SKM-1 treated with dmso at 0.1 percent for 144 hours (cell line): ENCODE measurements at regions not wholly inside any gene's neighbourhood (a gene's known extent, or its start where the extent isn't known, plus 50 kb on each side); places are given as distances from the start of the nearest gene placed in this dataset.
"Not testable (repeated sequence)": the region's sequence is repeated elsewhere in the genome, so short reads cannot be mapped to it uniquely, and the experiment has no call there.

Source experiments
- DNase-seq: peaks from one replicate; lab custom pipeline; 2025; ENCODE audit not compliant: unreplicated experiment; lab: John Stamatoyannopoulos, UW

DNA sequence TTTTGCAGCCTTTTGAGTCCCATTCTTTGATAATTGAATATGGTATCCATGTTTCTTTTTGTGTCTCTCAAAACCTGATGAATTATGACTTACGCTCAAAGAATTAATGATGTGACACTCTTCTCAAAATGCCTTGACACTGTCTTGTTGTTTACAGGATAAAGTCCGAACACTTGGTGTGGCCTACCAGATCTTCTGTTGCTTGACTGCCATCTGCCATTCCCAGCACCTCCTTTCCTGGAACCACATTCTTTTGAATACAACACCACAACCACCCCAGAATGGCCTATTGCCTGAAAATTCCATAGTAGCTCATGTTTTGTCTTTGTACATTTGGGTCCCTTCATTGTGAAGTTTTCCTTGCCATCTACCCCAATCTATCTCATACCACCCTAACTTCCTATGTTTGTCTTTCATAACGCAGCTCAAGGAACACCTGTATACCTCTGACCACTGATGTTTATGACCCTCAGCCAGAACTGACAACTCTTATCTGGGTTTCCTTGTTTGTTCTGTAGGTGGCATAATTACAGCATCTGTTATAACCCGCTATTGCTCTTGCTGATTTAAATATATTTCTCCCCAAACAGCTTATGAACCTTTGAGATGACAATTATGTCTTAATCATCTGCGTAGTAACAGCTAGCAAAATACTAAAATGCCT, 991.3 kb downstream of the RAB28 start:
- DNase-seq, result no peak

DNA sequence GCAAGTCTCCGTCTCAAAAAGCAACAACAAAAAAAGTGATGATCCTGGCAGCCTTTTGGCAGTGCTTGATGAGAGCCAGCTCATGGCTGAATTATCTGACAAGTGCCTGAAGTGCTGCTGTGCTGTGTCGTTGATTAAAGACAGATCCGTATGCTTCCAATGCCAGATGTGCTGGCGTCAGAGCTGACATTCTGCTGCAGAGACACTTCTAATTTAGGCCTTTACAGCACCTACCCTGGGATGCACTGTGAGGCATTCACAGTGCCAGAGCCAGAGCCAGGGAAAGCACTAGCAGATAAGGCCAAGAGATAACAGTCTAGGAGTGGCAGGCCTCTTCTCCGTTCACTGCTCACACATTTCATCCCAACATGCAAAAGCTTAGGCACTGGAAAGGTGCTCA, 995.5 kb downstream of the RAB28 start:
- DNase-seq, result no peak

DNA sequence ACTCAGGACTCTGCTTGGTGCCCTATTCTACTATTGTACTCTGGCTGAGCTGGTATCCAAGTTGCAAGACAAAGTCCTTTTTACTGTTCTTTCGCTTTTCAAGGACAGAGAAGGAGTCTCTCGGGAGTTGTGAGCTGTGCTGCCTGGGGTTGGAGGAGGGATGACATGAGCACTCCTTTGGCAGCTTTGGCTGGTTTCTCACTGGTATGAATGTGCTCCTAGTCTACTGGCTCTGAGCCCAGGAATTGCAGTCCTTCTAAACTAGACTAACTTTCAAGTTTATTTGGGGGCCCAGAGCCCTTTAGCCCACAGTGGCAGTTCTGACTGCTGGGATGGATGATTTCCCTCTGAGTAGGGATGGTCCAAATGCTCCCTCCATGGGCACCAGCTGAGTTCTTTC, 997.1 kb downstream of the RAB28 start:
- DNase-seq, result no peak

DNA sequence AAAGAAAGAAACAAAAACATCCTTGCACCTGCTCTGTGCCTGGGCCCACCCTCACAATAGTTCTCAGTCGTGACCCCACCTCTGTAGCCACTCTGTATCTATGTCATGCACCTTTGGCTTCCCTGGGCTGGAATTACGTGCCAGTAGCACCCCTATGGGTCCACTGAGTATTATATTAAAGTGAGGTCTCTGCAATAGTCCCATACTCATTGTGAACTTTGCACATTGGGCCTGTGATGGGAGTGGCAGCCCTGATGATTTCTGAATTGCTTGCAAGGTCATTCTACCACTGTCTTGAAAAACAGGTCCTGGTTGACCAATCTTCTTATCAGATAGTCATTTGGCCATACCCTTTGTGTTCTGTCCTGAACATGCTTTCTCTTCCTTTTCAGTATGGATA, 1012.1 kb downstream of the RAB28 start:
- no peak for DNase-seq

DNA sequence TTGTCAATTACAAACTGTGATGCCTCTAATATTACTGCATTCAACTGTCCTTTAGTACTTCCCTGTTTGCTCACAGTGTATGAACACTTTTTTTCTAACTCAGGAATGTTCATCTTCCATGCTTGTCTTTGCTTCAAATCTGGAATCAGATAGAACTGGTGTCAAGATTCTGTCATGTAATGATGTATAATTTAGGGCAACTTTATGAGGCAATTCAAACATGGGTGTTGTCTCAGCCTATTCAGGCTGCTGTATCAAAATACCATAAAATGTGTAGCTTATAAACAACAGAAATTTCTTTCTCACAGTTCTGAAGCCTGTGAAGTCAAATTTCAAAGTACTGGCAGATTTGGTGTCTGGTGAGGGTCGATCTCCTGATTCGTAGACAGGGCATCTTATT, 1012.9 kb downstream of the RAB28 start:
- no peak for DNase-seq

DNA sequence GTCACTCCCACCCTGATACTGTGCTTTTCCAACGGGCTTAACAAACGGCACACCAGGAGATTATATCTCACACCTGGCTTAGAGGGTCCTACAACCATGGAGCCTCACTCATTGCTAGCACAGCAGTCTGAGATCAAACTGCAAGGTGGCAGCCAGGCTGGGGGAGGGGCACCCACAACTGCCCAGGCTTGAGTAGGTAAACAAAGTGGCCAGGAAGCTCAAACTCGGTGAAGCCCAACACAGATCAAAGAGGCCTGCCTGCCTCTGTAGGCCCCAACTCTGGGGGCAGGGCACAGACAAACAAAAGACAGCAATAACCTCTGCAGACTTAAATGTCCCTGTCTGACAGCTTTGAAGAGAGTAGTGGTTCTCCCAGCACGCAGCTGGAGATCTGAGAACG, 1022.6 kb downstream of the RAB28 start:
- DNase-seq, result not testable (repeated sequence)

DNA sequence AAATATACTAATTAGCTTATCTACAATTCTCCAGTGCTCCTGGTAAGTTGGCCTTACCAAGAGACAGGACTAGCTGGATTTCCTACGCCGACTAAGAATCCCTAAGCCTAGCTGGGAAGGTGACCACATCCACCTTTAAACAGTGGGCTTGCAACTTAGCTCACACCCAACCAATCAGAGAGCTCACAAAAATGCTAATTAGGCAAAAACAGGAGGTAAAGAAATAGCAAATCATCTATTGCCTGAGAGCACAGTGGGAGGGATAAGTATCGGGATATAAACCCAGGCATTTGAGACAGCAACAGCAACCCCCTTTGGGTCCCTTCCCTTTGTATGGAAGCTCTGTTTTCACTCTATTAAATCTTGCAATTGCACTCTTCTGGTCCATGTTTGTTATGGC, 1025.0 kb downstream of the RAB28 start:
- DNase-seq, result no peak

DNA sequence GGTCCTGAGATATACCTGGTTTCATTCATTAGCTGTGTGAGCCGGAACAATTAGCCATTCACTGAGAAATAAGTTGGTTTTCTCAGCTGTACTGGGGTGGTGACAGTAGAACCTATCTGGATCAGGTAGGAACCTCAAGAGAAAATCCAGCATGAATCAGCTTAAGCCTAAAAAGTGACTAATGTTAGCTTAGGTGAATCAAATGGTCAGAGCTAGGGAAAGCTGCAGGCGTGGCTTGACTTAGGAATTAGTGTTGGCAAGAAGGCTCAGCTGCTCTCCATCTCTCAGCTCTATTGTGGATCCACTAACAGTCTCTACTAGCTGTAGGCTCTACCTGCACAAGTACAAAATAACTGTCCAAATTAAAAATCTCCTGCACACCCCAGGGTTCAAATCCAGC, 1025.5 kb downstream of the RAB28 start:
- no peak for DNase-seq

DNA sequence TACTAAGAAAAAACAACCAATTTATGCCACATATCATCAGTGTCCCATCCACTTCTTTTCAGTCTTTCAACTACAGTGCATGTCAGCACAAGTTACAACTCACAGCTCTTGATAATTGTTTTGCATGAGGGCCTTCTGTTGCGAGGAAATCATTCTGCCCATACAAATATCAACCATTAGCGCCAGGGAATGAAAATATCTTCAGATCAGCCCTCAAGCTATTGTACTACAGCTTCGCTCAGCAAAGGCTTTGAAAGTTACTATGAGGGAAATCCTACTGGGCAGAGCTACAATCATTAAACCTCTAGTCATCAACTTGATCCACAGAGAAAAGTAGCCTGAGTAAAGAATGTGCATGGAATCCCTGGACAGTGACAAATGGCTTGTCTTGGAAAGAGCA, 1023.6 kb upstream of the HS3ST1 start:
- DNase-seq, result no peak

DNA sequence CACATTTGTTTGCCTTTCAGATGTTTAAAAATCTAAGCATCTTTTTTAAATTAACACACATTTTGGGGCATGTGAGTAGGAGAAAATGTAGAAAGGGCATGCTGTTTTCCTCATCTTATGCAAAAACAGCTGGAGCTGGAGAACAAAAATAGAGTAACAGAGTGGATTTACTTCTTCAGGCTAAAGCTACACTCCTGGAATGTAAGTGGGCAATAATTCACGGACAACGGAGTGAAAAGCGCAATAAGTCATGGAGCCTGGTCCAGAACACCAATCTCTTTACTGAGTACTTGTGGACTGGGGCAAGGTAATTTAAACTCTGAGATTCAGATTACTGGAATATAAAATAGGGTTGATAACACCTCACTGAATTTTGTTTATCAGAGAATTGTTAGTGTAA, 1018.8 kb upstream of the HS3ST1 start:
- DNase-seq, result no peak

DNA sequence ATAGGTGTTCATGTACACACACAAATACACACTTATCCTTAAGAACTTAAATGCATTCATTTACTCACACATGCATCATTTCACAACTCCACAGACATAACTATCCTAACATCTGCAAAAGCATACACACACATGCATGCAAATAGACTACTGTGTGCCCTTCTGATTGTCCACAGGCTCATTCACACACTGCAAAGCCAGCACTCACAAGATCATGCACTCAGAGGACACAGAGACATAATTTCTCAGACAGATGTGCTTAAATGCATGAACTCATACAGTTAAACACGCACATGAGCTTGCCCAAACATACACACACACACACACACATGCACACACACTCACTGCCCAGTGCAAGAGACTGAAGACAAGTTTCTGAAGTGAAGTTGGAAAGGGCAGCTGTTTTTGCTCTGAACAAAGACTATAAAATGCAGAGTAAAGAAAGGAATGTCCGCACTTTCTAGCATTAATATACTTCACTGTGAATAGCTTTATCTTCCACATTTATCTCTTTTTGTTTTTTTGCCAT, 1018.0 kb upstream of the HS3ST1 start:
- no peak for DNase-seq

DNA sequence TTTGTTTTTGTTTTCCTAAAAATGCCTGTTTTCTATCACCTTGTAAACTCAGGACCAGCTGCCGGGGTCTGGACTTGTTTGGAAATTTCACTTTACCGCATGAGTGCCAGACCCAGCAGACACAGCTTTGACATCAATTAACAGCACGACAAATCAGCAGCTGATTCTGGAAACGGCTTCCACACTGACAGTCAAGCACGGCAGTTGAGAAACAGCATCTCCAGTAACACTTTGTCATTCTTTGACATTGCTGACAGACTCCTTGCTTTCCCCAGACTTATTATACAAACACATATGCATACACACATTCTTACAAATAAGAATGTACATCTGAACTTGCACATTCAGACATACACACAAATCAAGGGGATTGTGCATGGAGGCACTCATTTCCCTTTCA, 1017.6 kb upstream of the HS3ST1 start:
- DNase-seq, result no peak

DNA sequence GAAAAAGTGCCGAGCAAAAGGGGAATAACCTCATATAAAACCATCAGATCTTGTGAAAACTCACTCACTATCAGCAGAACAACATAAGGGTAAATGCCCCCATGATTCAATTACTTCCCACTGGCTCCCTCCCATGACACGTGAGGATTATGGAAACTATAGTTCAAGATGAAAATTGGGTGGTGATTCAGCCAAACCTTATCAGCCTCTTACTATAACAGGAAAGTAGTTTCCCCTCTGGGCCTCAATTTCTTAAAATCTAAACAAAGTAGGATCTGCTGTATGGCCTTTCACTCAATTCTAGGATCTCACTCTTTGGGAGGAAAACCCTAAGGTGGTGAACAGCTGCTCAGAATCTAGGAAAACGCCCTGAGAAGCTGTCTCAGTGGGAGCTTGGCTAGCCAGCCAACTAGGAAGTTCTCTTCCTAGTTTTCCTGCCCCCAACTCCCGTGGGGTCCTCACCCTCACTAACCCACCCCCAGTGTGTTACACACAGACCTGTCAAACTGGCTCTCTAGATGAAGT, 1017.1 kb upstream of the HS3ST1 start:
- no peak for DNase-seq

DNA sequence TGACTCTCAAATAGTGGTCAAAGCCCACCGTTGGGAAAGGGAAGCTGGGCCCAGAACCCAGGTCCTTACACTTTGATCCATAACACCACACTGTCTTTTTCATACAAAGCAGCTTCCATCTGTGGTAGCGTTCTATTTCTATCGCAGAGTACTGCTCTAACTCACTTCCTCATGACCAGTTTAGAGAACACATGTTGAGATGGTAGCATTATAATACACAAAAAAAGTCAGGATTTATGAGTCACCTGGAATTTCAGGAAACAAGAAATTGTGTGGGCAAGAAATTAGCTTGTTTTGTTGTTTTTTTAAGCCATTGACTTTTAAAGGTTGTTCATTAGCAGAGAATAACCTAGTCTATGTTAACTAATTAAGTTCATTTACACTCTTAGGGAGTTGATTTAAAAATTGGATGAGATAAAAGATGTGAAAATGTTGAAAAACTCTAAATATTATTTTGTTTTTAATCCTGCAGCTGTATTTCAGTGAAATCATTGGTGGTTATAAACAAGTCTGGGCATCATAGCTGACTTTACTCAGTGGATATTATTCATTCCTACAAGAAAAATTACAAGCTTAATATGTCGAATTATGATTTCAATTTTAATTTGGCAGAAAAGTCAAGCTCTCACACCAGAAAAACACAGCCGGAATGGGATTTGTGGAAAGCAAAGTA, 1011.1 kb upstream of the HS3ST1 start:
- DNase-seq, result no peak

DNA sequence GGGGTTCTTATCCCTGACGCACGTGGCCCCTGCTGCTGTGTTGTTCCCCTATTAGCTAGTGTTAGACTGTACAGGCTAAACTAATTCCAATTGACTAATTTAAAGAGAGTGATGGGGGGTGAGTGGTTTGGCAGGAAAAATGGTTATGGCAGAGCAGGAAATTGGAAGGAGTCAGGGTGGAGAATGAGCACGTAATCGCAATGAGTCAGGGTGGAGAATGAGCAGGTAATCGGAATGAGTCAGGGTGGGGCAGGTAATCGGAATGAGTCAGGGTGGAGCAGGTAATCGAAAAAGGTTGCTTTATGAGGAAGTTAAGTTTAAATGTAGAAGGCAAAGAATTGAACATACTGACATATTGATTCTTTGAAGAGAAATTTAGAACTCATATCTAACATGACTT, 1002.6 kb upstream of the HS3ST1 start:
- DNase-seq, result not testable (repeated sequence)

DNA sequence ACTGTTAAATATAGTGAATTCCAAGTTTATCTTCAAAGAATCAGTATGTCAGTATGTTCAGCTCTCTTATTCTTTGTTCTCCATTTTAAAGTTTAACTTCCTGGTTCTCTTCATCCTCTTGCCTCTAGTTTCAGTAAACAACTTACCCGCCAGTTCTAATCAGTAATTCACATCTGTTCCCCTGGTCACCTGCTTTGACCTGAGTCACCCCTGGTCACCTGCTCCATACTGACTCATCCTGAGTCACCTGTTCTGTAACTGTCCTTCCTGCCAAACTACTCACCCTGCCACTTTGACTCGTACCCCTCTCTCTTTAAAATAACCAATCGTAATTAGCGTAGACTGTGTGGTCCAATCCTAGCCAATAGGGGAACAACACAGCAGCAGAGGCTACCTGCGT, 992.7 kb upstream of the HS3ST1 start:
- no peak for DNase-seq

DNA sequence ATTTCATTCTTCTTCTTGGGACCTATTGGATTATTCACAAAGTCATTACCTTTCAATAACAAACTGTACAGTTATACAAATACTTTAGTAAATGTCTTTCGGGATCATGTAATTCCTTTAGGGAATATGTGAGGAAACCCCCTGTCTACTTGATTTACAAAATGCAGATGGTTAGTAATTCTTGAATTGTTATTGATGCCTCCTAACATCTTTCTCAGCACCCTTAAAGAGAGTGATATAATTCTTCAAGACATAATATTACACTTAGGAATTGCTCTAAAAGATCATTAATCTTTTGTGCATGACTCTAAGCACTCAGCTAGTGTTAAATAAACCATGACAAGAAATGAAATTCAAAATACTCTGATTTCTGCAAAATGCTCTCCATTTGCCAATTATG, 988.1 kb upstream of the HS3ST1 start:
- no peak for DNase-seq

DNA sequence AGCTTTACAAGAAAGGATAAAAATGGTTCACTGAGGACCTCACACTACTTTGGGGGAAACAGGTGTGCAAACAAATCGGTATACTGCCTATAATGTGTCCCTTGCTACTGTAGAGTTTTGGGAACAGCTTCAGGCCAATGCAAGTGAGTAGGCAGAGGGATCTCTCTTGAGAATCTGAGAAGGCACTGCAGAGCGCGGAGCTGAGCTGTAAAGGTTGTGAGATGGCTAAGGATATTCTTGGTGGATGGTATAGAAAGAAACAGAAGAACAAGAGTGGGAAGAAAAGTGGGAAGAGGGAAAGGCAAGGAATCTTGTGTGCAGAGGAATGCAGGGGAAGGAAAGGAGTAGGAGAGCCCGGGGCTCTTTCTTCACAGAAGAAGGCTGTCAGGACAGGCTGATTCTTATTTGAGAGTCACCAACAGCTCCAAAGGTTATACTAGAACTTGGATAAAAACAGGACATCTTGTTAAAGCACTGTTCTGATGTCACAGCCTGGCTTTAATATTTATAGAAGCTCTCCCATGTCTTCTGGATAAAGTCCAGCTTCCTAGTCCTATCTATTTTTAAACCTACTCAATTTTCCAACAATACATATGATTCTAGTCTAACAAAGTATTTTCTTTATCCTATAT, 985.6 kb upstream of the HS3ST1 start:
- no peak for DNase-seq

DNA sequence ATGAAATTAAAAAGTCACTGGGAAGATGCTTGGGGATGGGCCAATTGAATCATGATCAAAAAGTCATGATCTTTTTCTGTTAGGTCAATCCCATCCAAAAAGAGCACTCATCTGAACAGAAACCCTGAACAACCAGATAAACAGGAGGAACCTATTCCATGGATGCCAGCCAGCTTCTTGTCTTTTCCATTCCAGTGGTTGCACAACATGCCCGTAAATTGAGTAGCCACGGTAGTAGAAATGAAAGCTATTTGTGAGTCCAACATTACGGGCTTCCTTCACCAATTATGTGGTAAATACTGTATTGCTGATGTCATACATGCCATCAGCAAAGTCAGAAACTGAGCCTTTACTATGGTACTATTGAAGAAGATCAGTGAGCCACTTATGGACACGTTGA, 982.4 kb upstream of the HS3ST1 start:
- no peak for DNase-seq

DNA sequence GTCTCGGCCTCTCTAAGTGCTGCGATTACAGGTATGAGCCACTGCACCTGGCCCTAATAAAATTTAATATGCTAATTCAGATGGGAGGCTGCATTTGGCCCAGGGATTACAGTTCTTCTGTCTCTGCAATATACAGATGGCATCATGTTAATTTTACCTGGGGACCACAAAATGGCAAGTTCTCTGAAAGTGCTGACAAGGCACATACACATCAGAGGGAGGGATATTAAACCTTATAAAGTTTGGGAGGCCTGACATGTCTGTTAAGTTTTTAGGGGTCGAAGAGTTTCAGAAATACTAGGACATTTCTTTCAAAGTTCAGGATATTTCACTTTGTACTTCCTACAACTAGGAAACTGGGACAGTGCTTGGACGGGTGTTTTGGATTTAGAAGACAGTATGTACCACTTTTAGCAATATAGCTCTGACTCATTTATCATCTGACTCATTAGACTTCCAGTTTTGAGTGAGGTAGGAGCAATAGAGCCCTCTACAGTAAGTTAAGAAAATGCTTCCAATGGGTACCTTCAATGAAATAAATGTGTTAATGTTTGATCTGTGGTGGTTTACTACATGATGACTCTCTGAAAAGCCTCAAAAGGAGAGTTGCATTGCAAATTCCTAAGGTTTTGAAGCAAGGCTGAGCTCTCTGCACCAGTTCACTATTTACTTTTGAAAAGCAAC, 981.0 kb upstream of the HS3ST1 start:
- DNase-seq, result peak; percentile 9

DNA sequence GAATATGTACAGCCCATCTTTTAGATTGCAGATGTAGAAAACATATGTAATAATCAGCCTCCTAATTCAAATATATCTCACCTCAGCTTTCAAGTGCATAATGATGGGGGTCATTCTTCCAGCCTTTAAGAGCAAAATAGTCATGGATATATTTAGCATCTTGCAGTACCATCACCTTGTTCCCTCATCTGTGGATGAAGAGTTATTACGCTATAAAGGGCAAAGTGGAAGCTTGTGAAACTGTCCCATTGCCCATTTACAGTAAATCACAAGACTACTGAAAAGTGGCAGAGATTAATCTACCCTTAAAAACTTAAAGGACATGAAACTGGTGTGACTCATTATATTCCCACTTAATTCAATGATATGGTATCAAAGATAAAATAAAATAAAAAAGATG, 979.7 kb upstream of the HS3ST1 start:
- DNase-seq, result no peak

DNA sequence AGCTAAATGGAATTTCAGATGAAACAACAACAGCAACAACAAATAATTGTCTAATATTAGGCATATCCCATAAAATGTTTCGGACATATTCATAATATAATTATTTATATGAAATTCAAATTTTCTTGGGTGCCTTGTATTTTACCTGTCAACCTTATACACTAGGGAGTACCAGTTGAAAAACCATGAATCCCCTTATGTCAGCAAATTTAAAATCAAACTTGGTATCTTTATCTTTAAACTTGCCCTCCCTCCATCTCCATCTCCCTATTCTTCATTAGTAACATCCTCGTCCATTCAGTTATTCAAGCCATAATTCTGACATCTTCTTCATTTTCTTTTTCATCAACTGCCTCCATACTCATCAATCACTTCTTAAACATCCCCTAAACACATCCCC, 974.5 kb upstream of the HS3ST1 start:
- DNase-seq, result no peak
